GM12878 (cell line): ENCODE measurements at regions not wholly inside any gene's neighbourhood (a gene's known extent, or its start where the extent isn't known, plus 50 kb on each side); places are given as distances from the start of the nearest gene placed in this dataset.

ENCODE experiments used
- CTCF ChIP-seq, 3 experiments: IDR thresholded peaks in 2 of 3; conservative IDR thresholded peaks in 1 of 3; 2 replicates each; pipeline ENCODE4 v1.5.1; 2011; ENCODE audit warnings: low read depth in 3 of 3, low read length in 3 of 3, mild to moderate bottlenecking in 3 of 3, control low read depth in 2 of 3, moderate library complexity in 2 of 3, inconsistent platforms in 1 of 3, mixed read lengths in 1 of 3; ENCODE audit not compliant: control insufficient read depth in 2 of 3, insufficient read depth in 1 of 3; ENCODE audit errors: extremely low read depth in 1 of 3
- ETV6 ChIP-seq, 2 experiments: fragments of 450-650 bp in 1 of 2; IDR thresholded peaks in 1 of 2; conservative IDR thresholded peaks in 1 of 2; 2 replicates each; pipeline ENCODE4 v1.6.1; 2014; ENCODE audit warnings: antibody characterized with exemption in 1 of 2, borderline replicate concordance in 1 of 2, low read depth in 1 of 2, mild to moderate bottlenecking in 1 of 2, moderate library complexity in 1 of 2
- EZH2 ChIP-seq: IDR thresholded peaks from 2 replicates; pipeline ENCODE4 v1.6.1; 2012; ENCODE audit warnings: low read depth, mild to moderate bottlenecking, control low read depth, inconsistent platforms, low read length, borderline replicate concordance; ENCODE audit not compliant: control insufficient read depth
- FOXM1 ChIP-seq: IDR thresholded peaks from 2 replicates; pipeline ENCODE4 v1.6.1; 2012; ENCODE audit warnings: low read depth, mild to moderate bottlenecking, inconsistent platforms, low read length, moderate library complexity
- HDAC6 ChIP-seq: fragments of 200-600 bp; sonication (generic); IDR thresholded peaks from one replicate; pipeline ENCODE4 v1.8.0; 2017; ENCODE audit warnings: antibody characterized with exemption; ENCODE audit not compliant: unreplicated experiment
- KDM1A ChIP-seq: fragments of 200-600 bp; sonication (generic); IDR thresholded peaks from 2 replicates; pipeline ENCODE4 v1.6.1; 2016; ENCODE audit warnings: borderline replicate concordance
- PKNOX1 ChIP-seq: fragments of 450-650 bp; IDR thresholded peaks from 2 replicates; pipeline ENCODE4 v1.6.1; 2016; ENCODE audit warnings: mild to moderate bottlenecking
- POLR2A ChIP-seq: IDR thresholded peaks from 2 replicates; pipeline ENCODE4 v1.6.1; 2011; ENCODE audit warnings: low read depth, mild to moderate bottlenecking, low read length
- TBL1XR1 ChIP-seq: IDR thresholded peaks from 2 replicates; pipeline ENCODE4 v1.6.1; 2012; ENCODE audit warnings: low read depth, low read length, improper control_type of control experiment
- USF2 ChIP-seq: IDR thresholded peaks from 2 replicates; pipeline ENCODE4 v1.6.1; 2011; ENCODE audit warnings: low read depth, low read length, improper control_type of control experiment, borderline replicate concordance
- ZNF274 ChIP-seq: IDR thresholded peaks from one replicate; pipeline ENCODE4 v1.8.0; 2011; ENCODE audit not compliant: insufficient read length, insufficient read depth
- TF ChIP-seq, protein P1 (sequence below): fragments of 150-350 bp; IDR thresholded peaks from 2 replicates; pipeline ENCODE4 v1.6.1; 2016; ENCODE audit warnings: low read depth, low read length
- TF ChIP-seq, protein P2 (sequence below): fragments of 450-650 bp; formaldehyde crosslinking; IDR thresholded peaks from 2 replicates; pipeline ENCODE4 v1.4.0; 2020; ENCODE audit warnings: mild to moderate bottlenecking, moderate library complexity
- TF ChIP-seq, protein P3 (sequence below): IDR thresholded peaks from 2 replicates; pipeline ENCODE4 v1.6.1; 2011; ENCODE audit warnings: low read depth, mild to moderate bottlenecking, low read length, moderate library complexity, borderline replicate concordance; ENCODE audit errors: extremely low read depth

- TF ChIP-seq, protein P1, sequence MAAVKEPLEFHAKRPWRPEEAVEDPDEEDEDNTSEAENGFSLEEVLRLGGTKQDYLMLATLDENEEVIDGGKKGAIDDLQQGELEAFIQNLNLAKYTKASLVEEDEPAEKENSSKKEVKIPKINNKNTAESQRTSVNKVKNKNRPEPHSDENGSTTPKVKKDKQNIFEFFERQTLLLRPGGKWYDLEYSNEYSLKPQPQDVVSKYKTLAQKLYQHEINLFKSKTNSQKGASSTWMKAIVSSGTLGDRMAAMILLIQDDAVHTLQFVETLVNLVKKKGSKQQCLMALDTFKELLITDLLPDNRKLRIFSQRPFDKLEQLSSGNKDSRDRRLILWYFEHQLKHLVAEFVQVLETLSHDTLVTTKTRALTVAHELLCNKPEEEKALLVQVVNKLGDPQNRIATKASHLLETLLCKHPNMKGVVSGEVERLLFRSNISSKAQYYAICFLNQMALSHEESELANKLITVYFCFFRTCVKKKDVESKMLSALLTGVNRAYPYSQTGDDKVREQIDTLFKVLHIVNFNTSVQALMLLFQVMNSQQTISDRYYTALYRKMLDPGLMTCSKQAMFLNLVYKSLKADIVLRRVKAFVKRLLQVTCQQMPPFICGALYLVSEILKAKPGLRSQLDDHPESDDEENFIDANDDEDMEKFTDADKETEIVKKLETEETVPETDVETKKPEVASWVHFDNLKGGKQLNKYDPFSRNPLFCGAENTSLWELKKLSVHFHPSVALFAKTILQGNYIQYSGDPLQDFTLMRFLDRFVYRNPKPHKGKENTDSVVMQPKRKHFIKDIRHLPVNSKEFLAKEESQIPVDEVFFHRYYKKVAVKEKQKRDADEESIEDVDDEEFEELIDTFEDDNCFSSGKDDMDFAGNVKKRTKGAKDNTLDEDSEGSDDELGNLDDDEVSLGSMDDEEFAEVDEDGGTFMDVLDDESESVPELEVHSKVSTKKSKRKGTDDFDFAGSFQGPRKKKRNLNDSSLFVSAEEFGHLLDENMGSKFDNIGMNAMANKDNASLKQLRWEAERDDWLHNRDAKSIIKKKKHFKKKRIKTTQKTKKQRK = no peak
- TF ChIP-seq TBL1XR1 (no peak), CTCF (IDR thresholded peaks at IDR 0.05 in 2 of 3, conservative IDR thresholded peaks at IDR 0.05 in 1 of 3; ENCODE audit: control insufficient read depth in 2 of 3, extremely low read depth in 1 of 3, insufficient read depth in 1 of 3, low read depth in 3 of 3, low read length in 3 of 3) (no peak), ETV6 (conservative IDR thresholded peaks at IDR 0.05 in 1 of 2, IDR thresholded peaks at IDR 0.05 in 1 of 2; ENCODE audit: borderline replicate concordance in 1 of 2, low read depth in 1 of 2) (no peak), ZNF274 (no peak), KDM1A (no peak), POLR2A (no peak), HDAC6 (no peak), FOXM1 (no peak), EZH2 (no peak), USF2 (no peak), PKNOX1 (no peak)
- TF ChIP-seq, protein P2, sequence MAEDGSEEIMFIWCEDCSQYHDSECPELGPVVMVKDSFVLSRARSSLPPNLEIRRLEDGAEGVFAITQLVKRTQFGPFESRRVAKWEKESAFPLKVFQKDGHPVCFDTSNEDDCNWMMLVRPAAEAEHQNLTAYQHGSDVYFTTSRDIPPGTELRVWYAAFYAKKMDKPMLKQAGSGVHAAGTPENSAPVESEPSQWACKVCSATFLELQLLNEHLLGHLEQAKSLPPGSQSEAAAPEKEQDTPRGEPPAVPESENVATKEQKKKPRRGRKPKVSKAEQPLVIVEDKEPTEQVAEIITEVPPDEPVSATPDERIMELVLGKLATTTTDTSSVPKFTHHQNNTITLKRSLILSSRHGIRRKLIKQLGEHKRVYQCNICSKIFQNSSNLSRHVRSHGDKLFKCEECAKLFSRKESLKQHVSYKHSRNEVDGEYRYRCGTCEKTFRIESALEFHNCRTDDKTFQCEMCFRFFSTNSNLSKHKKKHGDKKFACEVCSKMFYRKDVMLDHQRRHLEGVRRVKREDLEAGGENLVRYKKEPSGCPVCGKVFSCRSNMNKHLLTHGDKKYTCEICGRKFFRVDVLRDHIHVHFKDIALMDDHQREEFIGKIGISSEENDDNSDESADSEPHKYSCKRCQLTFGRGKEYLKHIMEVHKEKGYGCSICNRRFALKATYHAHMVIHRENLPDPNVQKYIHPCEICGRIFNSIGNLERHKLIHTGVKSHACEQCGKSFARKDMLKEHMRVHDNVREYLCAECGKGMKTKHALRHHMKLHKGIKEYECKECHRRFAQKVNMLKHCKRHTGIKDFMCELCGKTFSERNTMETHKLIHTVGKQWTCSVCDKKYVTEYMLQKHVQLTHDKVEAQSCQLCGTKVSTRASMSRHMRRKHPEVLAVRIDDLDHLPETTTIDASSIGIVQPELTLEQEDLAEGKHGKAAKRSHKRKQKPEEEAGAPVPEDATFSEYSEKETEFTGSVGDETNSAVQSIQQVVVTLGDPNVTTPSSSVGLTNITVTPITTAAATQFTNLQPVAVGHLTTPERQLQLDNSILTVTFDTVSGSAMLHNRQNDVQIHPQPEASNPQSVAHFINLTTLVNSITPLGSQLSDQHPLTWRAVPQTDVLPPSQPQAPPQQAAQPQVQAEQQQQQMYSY (CRISPR knock-in tag) = no peak
- TF ChIP-seq, protein P3, sequence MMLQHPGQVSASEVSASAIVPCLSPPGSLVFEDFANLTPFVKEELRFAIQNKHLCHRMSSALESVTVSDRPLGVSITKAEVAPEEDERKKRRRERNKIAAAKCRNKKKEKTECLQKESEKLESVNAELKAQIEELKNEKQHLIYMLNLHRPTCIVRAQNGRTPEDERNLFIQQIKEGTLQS = no peak
Observed at GRCh38 chr20:40462566-40462965, 226.5 kb downstream of the MAFB start.
